Right kidney (tissue), 1 donor: ENCODE measurements at regions not wholly inside any gene's neighbourhood (a gene's known extent, or its start where the extent isn't known, plus 50 kb on each side); places are given as distances from the start of the nearest gene placed in this dataset.

Experiments
- DNase-seq: peaks from one replicate; pipeline ENCODE4 v3.0.0-alpha.2; 2016

GRCh38 chr20:52631469-52631868 is 340.7 kb upstream of the TSHZ2 start:
- DNase-seq: no peak

GRCh38 chr20:52630138-52630537 is 342.0 kb upstream of the TSHZ2 start:
- DNase-seq: no peak

- no peak for DNase-seq
These were observed 347.9 kb upstream of the TSHZ2 start for GRCh38 chr20:52624281-52624680.

- no peak for DNase-seq
These were observed 350.1 kb upstream of the TSHZ2 start for GRCh38 chr20:52622081-52622480.

GRCh38 chr20:52621401-52621800 is 350.8 kb upstream of the TSHZ2 start:
- no peak for DNase-seq

- no peak for DNase-seq
These were observed 352.5 kb upstream of the TSHZ2 start for GRCh38 chr20:52619671-52620070.

GRCh38 chr20:52619101-52619500 is 353.1 kb upstream of the TSHZ2 start:
- DNase-seq: no peak

- DNase-seq: no peak
These were observed 355.5 kb upstream of the TSHZ2 start for GRCh38 chr20:52616629-52617028.

- DNase-seq: no peak
These were observed 357.9 kb upstream of the TSHZ2 start for GRCh38 chr20:52614051-52614863.

GRCh38 chr20:52612046-52612632 is 360.0 kb upstream of the TSHZ2 start:
- no peak for DNase-seq

GRCh38 chr20:52610749-52611148 is 361.4 kb upstream of the TSHZ2 start:
- DNase-seq: no peak

- DNase-seq: no peak
These were observed 370.7 kb upstream of the TSHZ2 start for GRCh38 chr20:52601295-52601971.

- DNase-seq: no peak
These were observed 375.9 kb upstream of the TSHZ2 start for GRCh38 chr20:52596256-52596655.

- DNase-seq: no peak
These were observed 376.6 kb upstream of the TSHZ2 start for GRCh38 chr20:52595518-52595917.

GRCh38 chr20:52593654-52594053 is 378.5 kb upstream of the TSHZ2 start:
- DNase-seq: no peak

- DNase-seq: no peak
These were observed 379.6 kb upstream of the TSHZ2 start for GRCh38 chr20:52592567-52592966.

GRCh38 chr20:52590100-52590499 is 382.1 kb upstream of the TSHZ2 start:
- no peak for DNase-seq

GRCh38 chr20:52589251-52589812 is 382.8 kb upstream of the TSHZ2 start:
- no peak for DNase-seq

GRCh38 chr20:52586660-52587059 is 385.5 kb upstream of the TSHZ2 start:
- no peak for DNase-seq

GRCh38 chr20:52585333-52585732 is 386.8 kb upstream of the TSHZ2 start:
- no peak for DNase-seq

GRCh38 chr20:52578559-52578958 is 387.0 kb upstream of the ZFP64 start:
- no peak for DNase-seq

- no peak for DNase-seq
These were observed 386.1 kb upstream of the ZFP64 start for GRCh38 chr20:52577696-52578095.

- no peak for DNase-seq
These were observed 381.1 kb upstream of the ZFP64 start for GRCh38 chr20:52572687-52573086.
